GM06990 (cell line): ENCODE measurements at regions not wholly inside any gene's neighbourhood (a gene's known extent, or its start where the extent isn't known, plus 50 kb on each side); places are given as distances from the start of the nearest gene placed in this dataset.

ENCODE experiments used
- DNase-seq: peaks from one replicate; pipeline ENCODE4 v3.0.0-alpha.2; 2011; ENCODE audit not compliant: insufficient read length; ENCODE audit errors: extremely low read depth
- H3K27me3 ChIP-seq: replicated peaks from 2 replicates; pipeline ENCODE4 v1.6.0; 2011; ENCODE audit warnings: low read length; ENCODE audit not compliant: control insufficient read depth, insufficient read depth
- H3K36me3 ChIP-seq: 2 replicates; pipeline ENCODE4 v1.5.1; 2011; ENCODE audit warnings: low read length; ENCODE audit not compliant: control insufficient read depth, insufficient read depth
- H3K4me3 ChIP-seq: replicated peaks from 2 replicates; pipeline ENCODE4 v1.5.1; 2011; ENCODE audit warnings: low read depth, mild to moderate bottlenecking, control low read depth, low read length
- TF ChIP-seq, protein P1 (sequence below): IDR thresholded peaks from 2 replicates; pipeline ENCODE4 v1.5.1; 2011; ENCODE audit warnings: low read length, control low read depth, mild to moderate bottlenecking, inconsistent platforms; ENCODE audit not compliant: insufficient read depth, poor library complexity, severe bottlenecking

GRCh38 chr16:63385714-63386432 is 1349.6 kb upstream of the CDH8 start:
- Histone ChIP-seq H3K4me3 (no peak overlapping the region), H3K36me3 (no peaks in the 10 kb centered on the region)
- DNase-seq = no peak

GRCh38 chr16:63373744-63374143 is 1337.5 kb upstream of the CDH8 start:
- Histone ChIP-seq H3K36me3 (no peaks in the 10 kb centered on the region), H3K27me3 (no peaks in the 10 kb centered on the region), H3K4me3 (no peak overlapping the region)
- DNase-seq = no peak
- TF ChIP-seq, protein P1, sequence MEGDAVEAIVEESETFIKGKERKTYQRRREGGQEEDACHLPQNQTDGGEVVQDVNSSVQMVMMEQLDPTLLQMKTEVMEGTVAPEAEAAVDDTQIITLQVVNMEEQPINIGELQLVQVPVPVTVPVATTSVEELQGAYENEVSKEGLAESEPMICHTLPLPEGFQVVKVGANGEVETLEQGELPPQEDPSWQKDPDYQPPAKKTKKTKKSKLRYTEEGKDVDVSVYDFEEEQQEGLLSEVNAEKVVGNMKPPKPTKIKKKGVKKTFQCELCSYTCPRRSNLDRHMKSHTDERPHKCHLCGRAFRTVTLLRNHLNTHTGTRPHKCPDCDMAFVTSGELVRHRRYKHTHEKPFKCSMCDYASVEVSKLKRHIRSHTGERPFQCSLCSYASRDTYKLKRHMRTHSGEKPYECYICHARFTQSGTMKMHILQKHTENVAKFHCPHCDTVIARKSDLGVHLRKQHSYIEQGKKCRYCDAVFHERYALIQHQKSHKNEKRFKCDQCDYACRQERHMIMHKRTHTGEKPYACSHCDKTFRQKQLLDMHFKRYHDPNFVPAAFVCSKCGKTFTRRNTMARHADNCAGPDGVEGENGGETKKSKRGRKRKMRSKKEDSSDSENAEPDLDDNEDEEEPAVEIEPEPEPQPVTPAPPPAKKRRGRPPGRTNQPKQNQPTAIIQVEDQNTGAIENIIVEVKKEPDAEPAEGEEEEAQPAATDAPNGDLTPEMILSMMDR = no peak

More at GRCh38 chr16:63385714-63386432, 1349.6 kb upstream of the CDH8 start:
- TF ChIP-seq, protein P1 = no peak
- no peaks in the 10 kb centered on the region for H3K27me3 ChIP-seq

GRCh38 chr16:63372815-63373214 is 1336.6 kb upstream of the CDH8 start:
- no peaks in the 10 kb centered on the region for H3K27me3 ChIP-seq
- H3K4me3 ChIP-seq = no peak overlapping the region
- no peak for DNase-seq
- no peaks in the 10 kb centered on the region for H3K36me3 ChIP-seq
- TF ChIP-seq, protein P1 = no peak

DNA sequence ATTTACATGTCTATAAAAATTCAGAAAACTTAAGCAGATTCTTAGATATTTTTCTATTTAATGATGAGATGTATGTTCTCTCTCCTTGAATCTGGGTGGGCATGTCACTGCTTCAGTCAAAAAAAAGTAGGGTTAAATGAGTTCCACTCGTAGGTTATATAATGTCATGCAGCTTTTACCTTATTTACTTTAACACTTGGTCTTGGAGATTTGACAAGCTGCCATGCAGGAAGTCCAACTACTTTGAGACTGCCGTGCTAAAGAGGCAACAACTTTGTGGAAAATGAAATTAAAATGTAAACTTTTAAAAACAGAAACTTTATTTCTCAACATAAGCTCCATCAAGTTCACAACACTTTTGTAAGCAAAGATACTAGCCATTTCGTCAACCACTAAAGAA is 1336.0 kb upstream of the CDH8 start:
- Histone ChIP-seq H3K4me3 (no peak overlapping the region), H3K27me3 (no peaks in the 10 kb centered on the region), H3K36me3 (no peaks in the 10 kb centered on the region)
- TF ChIP-seq, protein P1 = no peak
- DNase-seq = no peak

DNA sequence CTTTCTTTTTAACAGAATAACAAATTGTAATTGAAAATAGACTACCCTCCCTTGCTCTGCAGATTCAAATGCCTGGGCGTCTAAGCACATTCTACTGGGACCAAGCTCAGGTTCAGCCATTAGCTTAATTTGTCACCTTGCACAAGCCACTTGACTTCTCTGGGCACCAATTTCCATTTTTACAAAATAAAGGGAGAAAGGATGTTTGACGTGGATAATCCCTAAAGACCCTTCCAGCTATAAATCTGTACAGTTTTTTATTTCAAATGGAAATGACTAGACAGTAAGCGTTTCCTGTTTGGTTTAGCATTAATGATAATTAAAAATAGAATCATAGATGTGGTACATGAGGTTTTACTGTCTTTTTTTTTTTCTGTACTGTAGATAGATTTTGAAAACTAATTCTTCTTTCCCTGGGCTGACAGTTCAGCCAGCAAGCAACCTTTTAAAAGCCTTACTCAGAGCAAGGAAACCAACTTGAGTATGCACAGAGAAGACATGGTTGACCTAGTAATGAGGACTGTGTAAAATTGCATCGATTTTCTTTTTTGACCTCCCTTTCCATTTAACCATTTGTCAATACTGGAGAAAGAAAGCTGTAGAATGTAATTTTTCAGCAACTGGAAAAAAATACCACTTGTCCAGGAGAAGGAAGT is 1329.5 kb upstream of the CDH8 start:
- Histone ChIP-seq H3K4me3 (no peak overlapping the region), H3K27me3 (no peaks in the 10 kb centered on the region), H3K36me3 (no peaks in the 10 kb centered on the region)
- TF ChIP-seq, protein P1 = no peak
- DNase-seq = no peak
